ENCODE measurements at regions not wholly inside any gene's neighbourhood (a gene's known extent, or its start where the extent isn't known, plus 50 kb on each side); places are given as distances from the start of the nearest gene placed in this dataset.

- no peak for DNase-seq (ENCODE audit: low spot score)
Observed at GRCh38 chr2:12059616-12060441, 313.4 kb downstream of the LPIN1 start.

GRCh38 chr2:12060886-12061285 is 314.5 kb downstream of the LPIN1 start:
- DNase-seq (ENCODE audit: low spot score) = no peak

DNA sequence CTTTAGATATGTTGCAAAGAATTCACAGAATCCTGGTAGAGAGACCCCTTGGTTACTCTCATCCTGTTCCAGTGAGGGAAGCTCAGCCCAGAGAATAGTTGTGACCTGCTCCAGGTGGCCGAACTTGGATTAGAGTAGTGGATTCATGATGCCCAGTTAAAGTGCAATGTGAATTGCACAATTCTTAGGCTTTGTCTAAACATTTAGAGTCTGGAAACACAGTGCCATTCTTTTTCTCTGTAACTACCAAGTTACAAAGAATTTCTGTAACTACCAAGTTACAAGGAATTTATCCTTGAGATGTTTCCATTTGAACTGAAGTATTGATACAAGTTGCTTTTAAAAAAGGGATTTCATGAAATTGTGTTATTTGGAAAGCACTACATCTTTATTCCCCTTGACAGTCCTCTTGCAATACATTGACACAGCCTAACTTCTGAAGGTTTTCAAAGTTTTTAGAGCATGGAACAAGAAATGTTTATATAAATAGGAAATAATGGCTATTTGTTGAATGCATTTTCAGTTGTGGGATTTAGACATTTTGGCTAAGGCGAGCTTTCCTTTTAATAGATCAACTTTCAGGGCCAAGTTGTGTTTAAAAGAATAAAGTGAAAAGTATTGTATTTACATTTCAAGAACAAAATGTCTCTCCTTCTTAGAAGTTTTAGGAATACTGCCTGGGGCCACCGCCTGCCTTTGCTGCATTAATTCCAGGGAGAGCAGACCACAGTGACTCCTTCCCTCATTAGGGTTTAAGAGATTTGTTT is 315.0 kb downstream of the LPIN1 start:
- no peak for DNase-seq (ENCODE audit: low spot score)

DNA sequence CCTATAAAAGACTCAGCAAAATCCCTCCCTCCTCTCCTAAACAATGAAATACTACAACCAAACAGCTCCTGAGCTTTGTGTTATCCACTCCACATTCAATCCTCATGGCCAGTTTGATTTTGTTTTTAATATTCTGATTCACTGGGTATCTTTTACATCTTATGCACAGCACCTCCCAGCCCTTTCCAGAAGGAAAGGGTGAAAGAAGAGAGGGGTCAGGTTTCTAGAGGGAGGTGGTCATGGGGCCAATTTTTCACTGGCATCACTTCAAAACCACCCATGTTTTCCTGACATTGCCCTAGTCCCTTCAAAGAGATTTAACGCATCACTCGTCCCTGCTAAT is 315.6 kb downstream of the LPIN1 start:
- no peak for DNase-seq (ENCODE audit: low spot score)

DNA sequence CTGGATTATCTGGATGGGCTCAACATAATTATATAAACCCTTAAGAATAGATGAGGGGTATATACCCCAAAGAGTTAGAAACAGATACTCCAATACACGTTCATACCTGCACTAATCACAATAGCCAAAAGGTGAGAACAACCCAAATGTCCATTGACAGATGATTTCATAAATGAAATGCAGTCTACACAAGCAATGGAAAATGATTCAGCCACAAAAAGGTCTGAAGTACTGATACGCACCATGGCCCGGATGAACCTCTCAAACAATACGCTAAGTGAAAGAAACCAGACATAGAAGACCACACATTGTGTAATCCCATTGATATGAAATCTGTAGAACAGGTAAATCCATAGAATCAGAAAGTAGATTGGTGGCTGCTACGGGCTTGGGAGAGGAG is 316.8 kb downstream of the LPIN1 start:
- no peak for DNase-seq (ENCODE audit: low spot score)

DNA sequence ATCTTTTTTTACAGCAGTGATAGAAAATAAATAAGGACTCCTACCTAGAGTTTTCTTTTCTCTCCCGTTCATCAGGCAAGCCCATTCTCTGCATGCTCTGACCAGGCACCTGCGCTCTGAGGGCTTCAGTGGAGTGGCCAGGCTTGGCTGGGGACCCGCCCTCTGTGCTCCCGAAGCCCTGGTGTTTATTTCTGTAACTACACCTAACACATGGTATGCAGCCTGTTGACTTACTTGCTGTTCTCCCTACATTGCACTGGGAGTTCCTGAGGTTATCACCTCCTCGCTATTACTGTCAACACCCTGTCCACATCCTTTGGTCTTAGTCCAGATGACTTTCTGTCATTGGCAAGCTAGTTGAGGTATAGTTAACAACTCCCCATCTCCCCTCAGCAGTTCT is 317.7 kb downstream of the LPIN1 start:
- DNase-seq (ENCODE audit: low spot score) = no peak

- no peak for DNase-seq (ENCODE audit: low spot score)
Observed at GRCh38 chr2:12066116-12066515, 319.7 kb downstream of the LPIN1 start.

GRCh38 chr2:12066986-12067385 is 320.6 kb downstream of the LPIN1 start:
- no peak for DNase-seq (ENCODE audit: low spot score)

GRCh38 chr2:12068796-12069538 is 322.5 kb downstream of the LPIN1 start:
- DNase-seq (ENCODE audit: low spot score) = no peak

DNA sequence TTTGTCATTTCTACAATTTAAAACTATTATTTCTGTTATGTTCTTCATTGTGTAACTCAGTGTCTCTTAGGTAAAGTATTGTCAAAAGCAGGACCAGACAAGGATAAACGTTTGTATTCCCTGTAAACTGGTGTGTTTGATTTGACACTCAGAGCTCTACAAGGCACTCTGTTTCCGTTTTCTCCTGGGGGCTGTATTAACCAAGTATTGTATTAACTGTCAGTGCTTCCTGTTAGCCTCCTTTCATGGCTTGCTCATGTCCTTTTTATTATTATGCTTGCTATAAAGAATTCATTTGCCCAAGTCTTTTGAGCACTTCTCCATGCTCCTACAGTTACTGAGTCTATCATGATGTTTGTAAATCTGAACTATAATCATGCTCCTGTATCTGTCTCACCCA is 323.7 kb downstream of the LPIN1 start:
- no peak for DNase-seq (ENCODE audit: low spot score)

DNA sequence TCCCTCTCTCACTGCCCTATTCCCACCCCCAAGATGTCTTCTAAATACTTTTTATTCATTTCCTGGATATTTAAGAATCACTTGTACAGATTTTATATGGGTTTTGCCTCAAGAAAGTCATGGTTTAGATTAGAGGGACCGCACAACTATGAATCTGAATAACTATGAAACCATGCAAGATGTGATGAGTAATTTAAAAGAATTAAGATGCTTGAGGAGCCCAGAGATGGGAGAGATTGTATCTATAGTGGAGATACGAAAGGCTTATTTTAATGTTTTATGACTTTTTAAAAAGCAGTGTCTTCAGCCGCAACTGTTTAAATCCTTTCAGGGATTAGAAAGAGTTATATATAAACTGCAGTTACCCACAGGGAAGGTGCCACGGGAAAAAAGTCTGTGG is 324.1 kb downstream of the LPIN1 start:
- no peak for DNase-seq (ENCODE audit: low spot score)

- no peak for DNase-seq (ENCODE audit: low spot score)
Observed at GRCh38 chr2:12071318-12071717, 324.9 kb downstream of the LPIN1 start.

GRCh38 chr2:12073217-12073852 is 326.9 kb downstream of the LPIN1 start:
- no peak for DNase-seq (ENCODE audit: low spot score)

DNA sequence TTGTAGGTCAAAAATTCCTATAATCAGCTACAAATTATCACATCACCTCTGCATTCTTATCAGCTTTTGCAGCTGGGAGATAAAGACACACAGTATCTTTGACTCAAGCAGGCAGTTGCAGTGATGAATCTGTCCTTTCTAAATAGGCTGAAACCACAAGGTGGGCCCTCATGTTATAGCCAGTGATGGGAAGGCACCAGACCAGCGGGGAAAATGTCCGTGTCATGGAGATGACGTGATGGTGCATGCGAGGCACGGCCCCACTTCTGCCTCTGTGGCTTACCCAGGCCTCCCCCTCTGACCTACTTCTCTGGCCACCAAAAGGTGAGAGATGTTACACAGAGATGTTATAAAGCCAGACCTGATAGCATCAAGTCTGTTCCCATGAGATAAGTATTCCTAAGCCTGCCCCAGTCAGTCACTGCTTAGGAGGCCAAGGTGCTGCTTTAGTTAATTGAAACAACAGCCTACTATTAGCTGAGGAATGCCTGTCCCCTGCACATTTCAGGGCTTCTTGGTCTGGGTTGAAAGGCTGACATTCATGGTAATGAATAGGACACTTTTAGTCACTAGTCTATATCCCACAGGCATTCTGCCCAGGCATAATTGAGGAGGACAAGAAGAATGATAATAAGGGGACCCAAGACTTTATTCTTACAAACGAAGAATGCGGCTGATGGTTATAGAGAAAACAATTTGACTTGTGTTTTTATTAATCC is 327.9 kb downstream of the LPIN1 start:
- DNase-seq (ENCODE audit: low spot score) = no peak

DNA sequence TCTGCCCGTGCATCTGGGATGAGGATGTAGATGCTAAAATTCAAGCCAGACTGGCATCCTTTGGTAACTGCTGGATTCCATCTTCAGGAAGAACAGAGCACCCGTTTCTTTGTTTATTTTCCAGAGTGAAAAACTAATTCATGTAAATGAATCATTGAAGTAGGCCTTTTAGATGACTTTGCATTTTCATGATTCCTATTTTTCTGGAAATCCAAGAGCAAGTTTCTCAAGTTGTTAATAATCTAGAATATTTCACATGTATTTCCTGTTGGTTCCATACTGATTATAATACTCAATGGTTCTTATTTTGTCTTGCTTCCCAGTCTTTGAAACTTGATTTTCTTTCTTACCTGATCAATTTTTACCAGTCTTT is 328.4 kb downstream of the LPIN1 start:
- DNase-seq (ENCODE audit: low spot score) = no peak

GRCh38 chr2:12075603-12076002 is 329.2 kb downstream of the LPIN1 start:
- DNase-seq (ENCODE audit: low spot score) = no peak

DNA sequence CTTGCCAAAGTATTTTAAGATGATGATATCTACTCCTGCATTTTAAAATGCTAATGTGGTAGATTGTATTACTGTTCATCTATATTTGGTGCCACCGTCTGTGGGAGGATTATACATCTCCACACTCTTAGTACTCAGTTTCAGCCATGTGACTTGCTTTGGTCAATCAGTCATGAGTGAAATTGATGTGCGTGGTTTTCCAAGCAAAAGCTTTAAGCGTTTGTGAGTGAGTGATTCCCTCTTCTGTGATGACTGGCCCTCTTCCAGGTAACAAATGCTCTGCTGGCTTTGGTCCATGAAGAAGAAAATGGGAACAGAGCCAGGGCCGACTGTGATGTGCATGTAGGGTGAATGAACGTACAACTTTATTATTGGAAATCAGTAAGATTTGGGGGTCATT is 330.4 kb downstream of the LPIN1 start:
- DNase-seq (ENCODE audit: low spot score) = no peak

DNA sequence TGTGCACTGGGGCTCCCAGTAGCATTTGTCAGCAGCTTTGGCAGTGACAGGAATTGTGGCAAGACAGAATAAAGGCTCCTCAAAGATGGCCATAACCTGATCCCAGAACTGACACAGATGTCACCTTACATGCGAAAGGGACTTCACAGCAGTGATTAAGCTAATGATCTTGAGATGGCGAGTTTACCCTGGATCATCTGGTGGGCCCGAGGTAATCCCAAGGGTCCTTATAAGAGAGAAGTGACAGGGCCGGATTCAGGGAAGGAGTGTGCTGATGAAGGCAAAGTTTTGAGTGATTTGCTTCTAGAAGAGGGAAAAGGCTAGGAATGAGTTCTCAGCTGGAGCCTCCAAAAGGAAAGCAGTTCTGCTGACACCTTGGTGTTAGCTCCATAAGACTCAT is 333.9 kb downstream of the LPIN1 start:
- no peak for DNase-seq (ENCODE audit: low spot score)

DNA sequence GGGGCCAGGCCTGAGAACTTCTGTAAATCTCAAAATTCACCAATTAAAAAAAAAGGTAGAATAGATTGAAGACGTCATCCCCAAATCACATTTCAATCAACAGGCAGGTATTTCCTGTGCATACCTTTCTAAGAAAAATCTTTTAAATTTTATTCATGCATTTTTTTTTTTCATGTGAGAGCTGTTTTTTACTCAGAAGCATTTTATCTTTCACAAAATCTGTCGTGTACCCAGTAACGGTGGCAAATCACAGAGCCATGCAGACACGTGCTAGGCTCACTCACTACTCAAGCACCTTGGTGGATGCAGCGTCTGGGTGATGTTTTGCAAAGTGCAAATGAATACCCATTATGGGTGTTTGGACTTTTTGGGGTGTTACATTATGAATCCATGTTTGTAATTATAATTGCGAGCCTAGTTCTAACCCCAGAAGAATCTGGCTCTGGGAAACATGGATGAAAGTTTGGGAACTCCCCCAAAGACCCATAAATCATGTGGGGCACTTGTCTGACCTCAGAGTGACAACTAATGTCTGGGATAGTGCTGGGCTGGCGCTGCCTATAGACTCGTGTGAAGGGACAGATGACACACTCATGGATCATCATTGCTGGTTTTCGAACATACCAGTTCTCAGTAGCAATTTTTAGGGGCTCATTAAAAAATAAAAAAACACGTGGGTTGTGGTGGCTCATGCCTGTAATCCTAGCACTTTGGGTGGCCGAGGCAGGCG is 335.2 kb downstream of the LPIN1 start:
- no peak for DNase-seq (ENCODE audit: low spot score)

DNA sequence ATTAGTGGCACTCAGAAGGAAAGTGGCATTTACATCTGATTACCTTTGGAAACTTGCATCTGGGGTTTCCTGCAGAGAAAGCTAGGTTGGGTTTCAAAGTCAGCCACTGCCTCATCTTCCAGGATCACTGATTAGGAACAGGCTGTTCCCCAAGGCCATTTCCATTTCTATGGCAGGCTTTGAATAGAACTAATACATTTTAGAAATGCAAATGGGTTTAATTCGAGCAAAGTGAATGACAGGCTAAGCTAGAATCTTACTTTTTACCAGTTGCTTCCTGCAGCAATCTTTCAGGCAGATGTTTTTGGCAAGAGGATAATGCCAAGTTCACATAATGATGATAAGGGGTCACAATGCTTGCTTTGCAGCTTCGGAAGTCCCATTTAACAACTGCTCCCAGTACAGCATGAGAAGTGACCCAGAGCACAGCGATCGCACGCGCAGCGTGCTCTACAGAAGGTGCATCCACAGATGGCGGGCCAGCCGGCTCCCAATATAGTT is 336.7 kb downstream of the LPIN1 start:
- no peak for DNase-seq (ENCODE audit: low spot score)

All from hematopoietic multipotent progenitor cell treated with erythropoietin and hydrocortisone succinate and interleukin-3 and kit ligand, for 15 days (in vitro differentiated cells).